ENCODE measurements at regions not wholly inside any gene's neighbourhood (a gene's known extent, or its start where the extent isn't known, plus 50 kb on each side); places are given as distances from the start of the nearest gene placed in this dataset.

DNA sequence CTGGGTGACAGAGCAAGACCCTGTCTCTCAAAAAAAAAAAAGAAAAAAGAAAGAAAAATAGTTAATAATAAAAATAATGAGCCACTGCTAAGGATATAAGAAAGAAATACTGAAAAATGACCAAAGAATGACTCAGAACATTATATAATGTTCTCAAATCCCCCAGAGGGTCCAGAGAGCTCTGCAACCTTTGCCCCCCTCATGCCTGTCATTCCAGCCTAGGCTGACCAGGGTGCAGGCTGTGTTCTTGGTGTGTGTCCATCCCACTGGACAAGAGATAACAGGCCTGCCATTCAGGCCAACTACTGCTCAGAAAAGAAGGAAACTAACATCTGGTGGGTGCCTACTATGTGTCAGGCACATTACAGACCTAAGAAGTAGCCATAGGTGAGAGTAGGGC is 72.7 kb upstream of the EDNRA start:
- H3K36me3 ChIP-seq (ENCODE audit: insufficient read depth, insufficient read length, low read length) = no peaks in the 10 kb centered on the region
- H3K4me1 ChIP-seq (ENCODE audit: insufficient read depth, insufficient read length) = no peaks in the 10 kb centered on the region
- no peak overlapping the region for H3K4me3 ChIP-seq (ENCODE audit: insufficient read length, low read depth)
- no peaks in the 10 kb centered on the region for H3K9me3 ChIP-seq (ENCODE audit: insufficient read depth, low read length)
- H3K9ac ChIP-seq (ENCODE audit: insufficient read length, low read depth) = no peak overlapping the region
- DNase-seq (ENCODE audit: low read depth, low spot score) = no peak
- H3K27me3 ChIP-seq (ENCODE audit: insufficient read depth, insufficient read length) = no peaks in the 10 kb centered on the region
- TF ChIP-seq SUZ12 (IDR thresholded peaks at IDR 0.05; ENCODE audit: extremely low read depth, insufficient read depth, insufficient read length) (no peak), YY1 (IDR thresholded peaks at IDR 0.05; ENCODE audit: insufficient read depth, insufficient read length) (no peak), ZNF274 (IDR thresholded peaks at IDR 0.05; ENCODE audit: low read depth, low read length) (no peak)

- no peak for TF ChIP-seq YY1 (IDR thresholded peaks at IDR 0.05; ENCODE audit: insufficient read depth, insufficient read length)
- no peak for TF ChIP-seq ZNF274 (IDR thresholded peaks at IDR 0.05; ENCODE audit: low read depth, low read length)
- no peak for TF ChIP-seq SUZ12 (IDR thresholded peaks at IDR 0.05; ENCODE audit: extremely low read depth, insufficient read depth, insufficient read length)
- no peaks in the 10 kb centered on the region for H3K9me3 ChIP-seq (ENCODE audit: insufficient read depth, low read length)
- no peaks in the 10 kb centered on the region for H3K27me3 ChIP-seq (ENCODE audit: insufficient read depth, insufficient read length)
- no peak for DNase-seq (ENCODE audit: low read depth, low spot score)
- H3K36me3 ChIP-seq (ENCODE audit: insufficient read depth, insufficient read length, low read length) = no peaks in the 10 kb centered on the region
- no peak overlapping the region for H3K9ac ChIP-seq (ENCODE audit: insufficient read length, low read depth)
- H3K4me3 ChIP-seq (ENCODE audit: insufficient read length, low read depth) = no peak overlapping the region
- no peaks in the 10 kb centered on the region for H3K4me1 ChIP-seq (ENCODE audit: insufficient read depth, insufficient read length)
Measured at GRCh38 chr4:147409350-147409749, 71.5 kb upstream of the EDNRA start.

- DNase-seq (ENCODE audit: low read depth, low spot score) = no peak
- TF ChIP-seq YY1 (IDR thresholded peaks at IDR 0.05; ENCODE audit: insufficient read depth, insufficient read length) (no peak), SUZ12 (IDR thresholded peaks at IDR 0.05; ENCODE audit: extremely low read depth, insufficient read depth, insufficient read length) (no peak), ZNF274 (IDR thresholded peaks at IDR 0.05; ENCODE audit: low read depth, low read length) (no peak)
- Histone ChIP-seq H3K9me3 (ENCODE audit: insufficient read depth, low read length) (no peaks in the 10 kb centered on the region), H3K9ac (ENCODE audit: insufficient read length, low read depth) (no peak overlapping the region), H3K36me3 (ENCODE audit: insufficient read depth, insufficient read length, low read length) (no peaks in the 10 kb centered on the region), H3K4me3 (ENCODE audit: insufficient read length, low read depth) (no peak overlapping the region), H3K4me1 (ENCODE audit: insufficient read depth, insufficient read length) (no peaks in the 10 kb centered on the region), H3K27me3 (ENCODE audit: insufficient read depth, insufficient read length) (no peaks in the 10 kb centered on the region)
Measured at GRCh38 chr4:147418226-147418625, 62.7 kb upstream of the EDNRA start.

GRCh38 chr4:147421456-147421855 is 59.4 kb upstream of the EDNRA start:
- H3K36me3 ChIP-seq (ENCODE audit: insufficient read depth, insufficient read length, low read length) = no peaks in the 10 kb centered on the region
- no peaks in the 10 kb centered on the region for H3K9me3 ChIP-seq (ENCODE audit: insufficient read depth, low read length)
- no peaks in the 10 kb centered on the region for H3K27me3 ChIP-seq (ENCODE audit: insufficient read depth, insufficient read length)
- H3K4me3 ChIP-seq (ENCODE audit: insufficient read length, low read depth) = no peak overlapping the region
- H3K4me1 ChIP-seq (ENCODE audit: insufficient read depth, insufficient read length) = no peaks in the 10 kb centered on the region
- H3K9ac ChIP-seq (ENCODE audit: insufficient read length, low read depth) = no peak overlapping the region
- TF ChIP-seq SUZ12 (IDR thresholded peaks at IDR 0.05; ENCODE audit: extremely low read depth, insufficient read depth, insufficient read length) (no peak), ZNF274 (IDR thresholded peaks at IDR 0.05; ENCODE audit: low read depth, low read length) (no peak), YY1 (IDR thresholded peaks at IDR 0.05; ENCODE audit: insufficient read depth, insufficient read length) (no peak)
- no peak for DNase-seq (ENCODE audit: low read depth, low spot score)

GRCh38 chr4:147423229-147423628 is 57.7 kb upstream of the EDNRA start:
- Histone ChIP-seq H3K4me1 (ENCODE audit: insufficient read depth, insufficient read length) (no peaks in the 10 kb centered on the region), H3K9me3 (ENCODE audit: insufficient read depth, low read length) (no peaks in the 10 kb centered on the region), H3K9ac (ENCODE audit: insufficient read length, low read depth) (no peak overlapping the region), H3K4me3 (ENCODE audit: insufficient read length, low read depth) (no peak overlapping the region), H3K36me3 (ENCODE audit: insufficient read depth, insufficient read length, low read length) (no peaks in the 10 kb centered on the region), H3K27me3 (ENCODE audit: insufficient read depth, insufficient read length) (no peaks in the 10 kb centered on the region)
- no peak for DNase-seq (ENCODE audit: low read depth, low spot score)
- TF ChIP-seq SUZ12 (IDR thresholded peaks at IDR 0.05; ENCODE audit: extremely low read depth, insufficient read depth, insufficient read length) (no peak), ZNF274 (IDR thresholded peaks at IDR 0.05; ENCODE audit: low read depth, low read length) (no peak), YY1 (IDR thresholded peaks at IDR 0.05; ENCODE audit: insufficient read depth, insufficient read length) (no peak)

- H3K4me3 ChIP-seq (ENCODE audit: insufficient read length, low read depth) = no peak overlapping the region
- H3K4me1 ChIP-seq (ENCODE audit: insufficient read depth, insufficient read length) = no peaks in the 10 kb centered on the region
- no peaks in the 10 kb centered on the region for H3K27me3 ChIP-seq (ENCODE audit: insufficient read depth, insufficient read length)
- no peak for TF ChIP-seq SUZ12 (IDR thresholded peaks at IDR 0.05; ENCODE audit: extremely low read depth, insufficient read depth, insufficient read length)
- no peak for TF ChIP-seq YY1 (IDR thresholded peaks at IDR 0.05; ENCODE audit: insufficient read depth, insufficient read length)
- TF ChIP-seq ZNF274 (IDR thresholded peaks at IDR 0.05; ENCODE audit: low read depth, low read length) = no peak
- no peaks in the 10 kb centered on the region for H3K36me3 ChIP-seq (ENCODE audit: insufficient read depth, insufficient read length, low read length)
- no peaks in the 10 kb centered on the region for H3K9me3 ChIP-seq (ENCODE audit: insufficient read depth, low read length)
- no peak for DNase-seq (ENCODE audit: low read depth, low spot score)
- no peak overlapping the region for H3K9ac ChIP-seq (ENCODE audit: insufficient read length, low read depth)
Measured at GRCh38 chr4:147425019-147425418, 55.9 kb upstream of the EDNRA start.

DNA sequence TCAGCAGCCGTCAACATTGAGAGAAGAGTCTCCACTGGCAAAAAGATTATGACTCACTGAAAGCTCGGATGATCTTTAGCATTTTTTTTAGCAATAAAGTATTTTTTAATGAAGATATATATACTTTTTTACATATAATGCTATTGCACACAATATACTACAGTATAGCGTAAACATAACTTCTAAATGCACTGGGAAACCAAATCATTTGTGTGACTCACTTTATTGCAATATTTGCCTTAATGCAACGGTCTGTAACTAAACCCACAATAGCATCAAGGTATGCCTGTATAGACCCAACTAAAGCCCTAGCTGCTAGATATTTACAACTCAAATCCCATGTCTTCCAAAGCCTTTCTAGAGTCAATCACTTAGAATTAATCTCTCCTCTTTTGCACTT is 52.3 kb upstream of the EDNRA start:
- H3K9me3 ChIP-seq (ENCODE audit: insufficient read depth, low read length) = no peaks in the 10 kb centered on the region
- no peaks in the 10 kb centered on the region for H3K4me1 ChIP-seq (ENCODE audit: insufficient read depth, insufficient read length)
- TF ChIP-seq YY1 (IDR thresholded peaks at IDR 0.05; ENCODE audit: insufficient read depth, insufficient read length) = no peak
- no peak for TF ChIP-seq SUZ12 (IDR thresholded peaks at IDR 0.05; ENCODE audit: extremely low read depth, insufficient read depth, insufficient read length)
- no peak for TF ChIP-seq ZNF274 (IDR thresholded peaks at IDR 0.05; ENCODE audit: low read depth, low read length)
- DNase-seq (ENCODE audit: low read depth, low spot score) = no peak
- no peak overlapping the region for H3K4me3 ChIP-seq (ENCODE audit: insufficient read length, low read depth)
- no peaks in the 10 kb centered on the region for H3K36me3 ChIP-seq (ENCODE audit: insufficient read depth, insufficient read length, low read length)
- H3K27me3 ChIP-seq (ENCODE audit: insufficient read depth, insufficient read length) = no peaks in the 10 kb centered on the region
- no peak overlapping the region for H3K9ac ChIP-seq (ENCODE audit: insufficient read length, low read depth)

DNA sequence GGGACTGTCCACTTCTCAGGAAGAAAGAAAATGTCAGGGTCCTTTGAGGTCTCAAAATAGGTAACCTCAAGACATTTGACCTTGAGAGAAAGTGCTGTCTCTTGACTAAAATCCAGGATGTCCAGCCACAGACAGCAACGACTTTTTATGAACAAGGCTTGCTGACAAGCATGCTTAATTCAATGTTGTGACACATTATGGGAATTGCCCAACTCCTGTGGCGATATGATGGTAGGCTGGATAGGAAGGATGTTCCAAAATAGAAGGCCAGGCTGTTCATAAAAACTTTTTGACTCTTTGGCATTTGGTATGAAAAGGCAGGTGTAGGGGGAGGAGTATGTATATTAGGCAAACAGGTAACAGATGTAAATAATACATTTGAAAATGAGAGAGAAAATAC is 50.8 kb upstream of the EDNRA start:
- Histone ChIP-seq H3K4me1 (ENCODE audit: insufficient read depth, insufficient read length) (no peaks in the 10 kb centered on the region), H3K9ac (ENCODE audit: insufficient read length, low read depth) (no peak overlapping the region), H3K4me3 (ENCODE audit: insufficient read length, low read depth) (no peak overlapping the region), H3K36me3 (ENCODE audit: insufficient read depth, insufficient read length, low read length) (no peaks in the 10 kb centered on the region), H3K27me3 (ENCODE audit: insufficient read depth, insufficient read length) (no peaks in the 10 kb centered on the region), H3K9me3 (ENCODE audit: insufficient read depth, low read length) (no peaks in the 10 kb centered on the region)
- DNase-seq (ENCODE audit: low read depth, low spot score) = no peak
- TF ChIP-seq SUZ12 (IDR thresholded peaks at IDR 0.05; ENCODE audit: extremely low read depth, insufficient read depth, insufficient read length) (no peak), ZNF274 (IDR thresholded peaks at IDR 0.05; ENCODE audit: low read depth, low read length) (no peak), YY1 (IDR thresholded peaks at IDR 0.05; ENCODE audit: insufficient read depth, insufficient read length) (no peak)

Data from NT2/D1 (cell line).